ENCODE measurements at regions not wholly inside any gene's neighbourhood (a gene's known extent, or its start where the extent isn't known, plus 50 kb on each side); places are given as distances from the start of the nearest gene placed in this dataset.

GRCh38 chr7:120218712-120219111, 54.3 kb upstream of the KCND2 start:
- Histone ChIP-seq H2AFZ (no peak overlapping the region), H3F3A (ENCODE audit: insufficient read depth, low read depth) (no peaks in the 10 kb centered on the region), H3K9me2 (ENCODE audit: insufficient read depth) (no peaks in the 10 kb centered on the region), H3K4me1 (replicated peaks; ENCODE audit: insufficient read depth) (no peaks in the 10 kb centered on the region), H3K4me2 (no peak overlapping the region), H3K9me3 (ENCODE audit: insufficient read depth, low read depth) (no peaks in the 10 kb centered on the region), H3K79me2 (ENCODE audit: low read depth) (no peaks in the 10 kb centered on the region), H3K36me3 (ENCODE audit: low read depth) (no peaks in the 10 kb centered on the region), H3K27me3 (ENCODE audit: insufficient read depth, low read depth) (no peaks in the 10 kb centered on the region), H3K27ac (no peak overlapping the region), H3K4me3 (no peak overlapping the region), H4K20me1 (ENCODE audit: insufficient read depth) (no peaks in the 10 kb centered on the region)
- intact Hi-C loops (cut with micrococcal nuclease; ENCODE audit: unreplicated experiment), result no loop called here
- CTCF ChIA-PET, result no interaction called here
- TF ChIP-seq EZH2 (IDR thresholded peaks at IDR 0.05; ENCODE audit: low read depth) (no peak), CTCF (conservative IDR thresholded peaks at IDR 0.05) (no peak)
- no peak for DNase-seq
- POLR2A ChIA-PET (ENCODE audit: unreplicated experiment), result no interaction called here
- BruUV-seq (replicated peaks), result no TSS peak

GRCh38 chr7:120221666-120222065, 51.3 kb upstream of the KCND2 start:
- BruUV-seq (replicated peaks), result no TSS peak
- no peak for DNase-seq
- Histone ChIP-seq H3F3A (ENCODE audit: insufficient read depth, low read depth) (no peaks in the 10 kb centered on the region), H3K9me2 (ENCODE audit: insufficient read depth) (no peaks in the 10 kb centered on the region), H3K9me3 (ENCODE audit: insufficient read depth, low read depth) (no peaks in the 10 kb centered on the region), H3K4me2 (no peak overlapping the region), H3K79me2 (ENCODE audit: low read depth) (no peaks in the 10 kb centered on the region), H3K36me3 (ENCODE audit: low read depth) (no peaks in the 10 kb centered on the region), H2AFZ (no peak overlapping the region), H3K27ac (no peak overlapping the region), H3K4me3 (no peak overlapping the region), H3K27me3 (ENCODE audit: insufficient read depth, low read depth) (no peaks in the 10 kb centered on the region), H3K4me1 (replicated peaks; ENCODE audit: insufficient read depth) (no peaks in the 10 kb centered on the region), H4K20me1 (ENCODE audit: insufficient read depth) (no peaks in the 10 kb centered on the region)
- ChIA-PET CTCF (no interaction called here), POLR2A (ENCODE audit: unreplicated experiment) (no interaction called here)
- TF ChIP-seq EZH2 (IDR thresholded peaks at IDR 0.05; ENCODE audit: low read depth), result no peak
- intact Hi-C loops (cut with micrococcal nuclease; ENCODE audit: unreplicated experiment), result no loop called here
